Medulla oblongata (tissue), 1 donor: ENCODE measurements at regions not wholly inside any gene's neighbourhood (a gene's known extent, or its start where the extent isn't known, plus 50 kb on each side); places are given as distances from the start of the nearest gene placed in this dataset.

Source experiments
- DNase-seq: peaks from one replicate; pipeline ENCODE4 v3.0.0-alpha.2; 2015; ENCODE audit errors: extremely low spot score

DNA sequence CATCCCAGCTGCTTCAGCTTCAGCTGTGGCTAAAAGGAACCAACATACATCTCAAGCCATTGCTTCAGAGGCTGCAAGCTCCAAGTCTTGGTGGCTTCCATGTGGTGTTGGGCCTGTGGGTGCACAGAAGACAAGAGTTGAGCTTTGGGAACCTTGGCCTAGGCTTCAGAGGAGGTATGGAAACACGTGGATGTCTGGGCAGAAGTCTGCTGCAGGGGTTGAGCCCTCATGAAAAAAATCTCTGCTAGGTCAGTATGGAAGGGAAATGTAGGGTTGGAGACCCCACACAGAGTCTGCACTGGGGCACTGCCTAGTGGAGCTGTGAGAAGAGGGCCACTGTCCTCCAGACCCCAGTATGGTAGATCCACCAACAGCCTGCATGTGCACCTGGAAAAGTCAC is 279.3 kb downstream of the MZT1 start:
- DNase-seq = no peak

DNA sequence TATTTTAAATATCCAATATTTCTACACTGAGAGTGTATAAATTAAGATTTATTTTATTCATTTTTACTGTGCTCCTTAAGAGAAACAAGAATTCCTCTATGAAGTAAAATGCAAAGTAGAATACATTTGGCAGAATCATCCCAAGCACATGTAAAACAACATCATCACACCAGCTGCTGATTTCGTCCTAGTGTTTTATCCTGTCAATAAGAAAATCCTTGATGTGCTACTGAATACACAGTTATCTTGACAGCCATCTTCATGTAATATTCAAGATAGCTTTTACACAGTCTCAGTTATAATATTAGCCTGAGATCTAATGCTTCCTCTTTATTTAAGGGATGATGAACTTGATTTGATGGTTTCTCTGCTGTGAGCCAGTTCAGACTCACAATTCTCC is 282.4 kb downstream of the MZT1 start:
- no peak for DNase-seq

GRCh38 chr13:72437458-72437857 is 290.0 kb downstream of the MZT1 start:
- no peak for DNase-seq

DNA sequence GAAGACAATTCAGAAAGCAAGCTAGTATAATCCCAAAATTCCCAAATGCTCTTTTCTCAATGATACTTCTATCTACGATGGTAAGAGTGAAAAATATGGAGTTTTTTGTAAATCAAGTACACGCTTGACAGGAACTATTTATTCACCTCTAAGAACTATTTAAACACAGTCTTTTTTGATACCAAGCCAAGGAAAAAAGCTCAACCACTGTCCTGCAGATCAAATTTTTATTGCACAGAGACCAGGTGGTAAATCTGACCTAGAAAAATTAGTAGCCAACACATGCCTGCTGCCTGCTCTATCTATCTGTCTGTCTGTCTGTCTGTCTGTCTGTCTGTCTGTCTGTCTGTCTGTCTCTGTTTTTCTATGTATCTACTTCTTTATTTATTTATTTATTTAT is 292.2 kb downstream of the MZT1 start:
- no peak for DNase-seq

DNA sequence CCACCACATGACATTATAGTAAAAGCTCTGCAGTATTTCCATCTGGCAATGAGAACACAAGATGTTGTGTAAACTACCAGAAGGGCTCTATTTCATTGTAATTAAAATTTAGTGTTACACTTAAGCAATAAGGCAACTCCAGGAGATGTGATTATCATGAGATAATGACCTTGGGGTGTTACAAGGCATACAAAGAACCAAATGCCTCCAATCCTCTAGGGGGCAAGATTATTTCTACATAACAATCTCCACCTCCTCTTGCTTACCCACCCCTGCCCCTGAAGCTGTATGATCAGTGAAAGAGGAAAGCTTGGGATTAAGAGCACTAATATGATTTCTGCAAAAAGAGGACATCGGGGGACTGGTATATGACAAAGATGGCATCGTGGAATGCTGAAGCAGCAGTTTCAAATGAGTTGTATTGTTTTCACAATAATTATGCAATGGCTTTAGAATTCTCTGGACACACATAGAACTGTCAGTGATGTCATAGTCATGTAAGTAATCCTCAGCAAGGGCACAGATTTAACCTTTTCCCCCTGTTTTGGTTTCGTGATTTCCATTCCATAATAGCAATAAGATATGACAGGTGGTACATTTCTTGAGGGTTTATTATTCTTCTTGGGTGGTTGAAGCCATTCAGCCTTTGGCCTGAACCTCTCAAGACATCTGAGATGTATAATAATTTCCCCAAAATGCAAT is 295.3 kb downstream of the MZT1 start:
- no peak for DNase-seq

GRCh38 chr13:72430923-72431322 is 296.5 kb downstream of the MZT1 start:
- no peak for DNase-seq

DNA sequence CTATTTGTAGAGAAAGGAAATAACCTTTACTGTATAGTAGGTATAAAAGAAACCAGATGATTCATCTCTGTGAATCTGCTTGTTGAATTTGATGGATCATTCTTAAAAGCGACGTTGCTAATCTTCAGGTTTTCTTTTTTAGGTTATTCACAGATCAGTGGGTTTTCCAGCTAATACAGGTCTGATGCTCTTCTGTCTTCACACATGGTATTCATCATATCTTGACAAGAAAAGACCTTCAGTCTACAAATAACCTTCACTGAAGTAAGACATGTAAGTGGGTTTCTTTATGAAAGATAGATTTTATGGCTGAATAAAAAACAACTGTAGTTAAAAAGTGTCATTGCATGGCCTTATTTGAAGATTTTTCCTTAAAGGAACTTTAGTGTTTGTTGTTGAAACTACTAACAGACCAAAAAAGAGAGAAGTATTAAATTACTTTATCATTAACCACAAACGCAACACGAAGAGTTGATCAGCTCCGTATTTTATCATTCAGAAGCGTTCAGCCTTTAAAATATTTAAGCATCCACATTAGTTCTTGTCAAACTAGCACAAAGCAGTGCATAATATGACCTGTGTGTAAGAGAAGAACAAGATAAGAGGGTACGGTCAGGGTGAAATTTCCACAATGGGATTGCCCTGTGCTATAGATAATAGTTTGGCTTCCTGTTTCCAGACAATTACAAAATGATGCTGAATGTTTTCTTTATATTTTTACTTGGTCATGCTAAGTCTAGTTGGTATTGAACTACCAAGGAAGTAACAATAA is 299.5 kb downstream of the MZT1 start:
- DNase-seq = no peak

DNA sequence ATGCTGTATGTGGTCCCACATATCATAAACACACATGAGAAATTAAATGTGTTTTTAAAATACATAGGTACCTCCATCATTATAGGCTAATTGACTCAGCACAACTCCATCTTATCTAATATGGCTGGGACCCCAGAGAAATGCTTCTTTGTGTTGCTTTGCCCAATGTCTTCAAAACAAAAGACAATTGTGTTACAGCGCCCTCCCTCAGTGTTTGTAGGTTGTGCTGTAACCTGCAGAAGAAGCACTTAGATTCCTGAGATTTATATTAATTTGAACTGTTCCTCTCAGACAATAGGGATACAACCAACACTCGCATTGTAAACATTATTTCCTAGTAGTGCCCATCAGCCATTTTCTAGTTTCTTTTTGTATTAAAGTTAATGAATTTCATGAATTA is 303.4 kb downstream of the MZT1 start:
- no peak for DNase-seq

DNA sequence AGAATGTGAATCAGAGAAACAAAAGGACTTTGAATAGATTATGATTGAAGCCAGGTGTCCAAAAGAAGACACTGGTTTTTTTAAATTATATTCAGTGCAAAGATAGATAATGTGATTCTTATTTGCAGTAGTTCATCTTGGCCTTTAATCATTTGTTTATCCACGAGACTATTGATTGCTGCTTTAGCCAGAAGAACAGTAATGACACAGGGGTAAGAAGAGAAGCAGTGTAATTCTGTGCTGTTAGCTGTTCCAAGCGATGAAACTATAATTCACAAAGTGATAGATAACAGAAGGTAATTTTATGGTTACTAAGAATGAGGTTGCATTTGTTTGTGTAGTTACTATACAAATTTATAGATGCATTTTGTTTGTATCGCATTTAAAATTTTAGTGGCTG is 311.6 kb downstream of the MZT1 start:
- DNase-seq = no peak

GRCh38 chr13:72412481-72412880 is 314.9 kb downstream of the MZT1 start:
- DNase-seq = no peak

DNA sequence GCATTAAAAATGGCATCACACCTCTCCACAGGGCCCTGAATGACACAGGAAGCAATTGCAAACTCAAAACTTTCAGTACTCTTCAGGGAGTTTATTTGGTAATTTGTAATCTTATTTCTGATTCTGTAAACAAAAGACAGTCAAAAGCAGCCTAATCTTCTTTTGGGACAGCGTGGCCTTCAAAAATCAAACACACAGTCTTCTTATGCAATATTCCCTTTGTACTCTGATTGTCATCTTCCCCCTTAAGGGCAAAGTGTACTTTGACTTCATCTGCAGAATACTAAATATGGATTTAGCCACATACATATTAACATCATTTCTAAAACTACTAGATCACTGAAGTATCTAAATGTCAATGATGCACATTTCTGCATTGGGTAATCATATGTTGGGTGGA is 322.0 kb downstream of the MZT1 start:
- no peak for DNase-seq

DNA sequence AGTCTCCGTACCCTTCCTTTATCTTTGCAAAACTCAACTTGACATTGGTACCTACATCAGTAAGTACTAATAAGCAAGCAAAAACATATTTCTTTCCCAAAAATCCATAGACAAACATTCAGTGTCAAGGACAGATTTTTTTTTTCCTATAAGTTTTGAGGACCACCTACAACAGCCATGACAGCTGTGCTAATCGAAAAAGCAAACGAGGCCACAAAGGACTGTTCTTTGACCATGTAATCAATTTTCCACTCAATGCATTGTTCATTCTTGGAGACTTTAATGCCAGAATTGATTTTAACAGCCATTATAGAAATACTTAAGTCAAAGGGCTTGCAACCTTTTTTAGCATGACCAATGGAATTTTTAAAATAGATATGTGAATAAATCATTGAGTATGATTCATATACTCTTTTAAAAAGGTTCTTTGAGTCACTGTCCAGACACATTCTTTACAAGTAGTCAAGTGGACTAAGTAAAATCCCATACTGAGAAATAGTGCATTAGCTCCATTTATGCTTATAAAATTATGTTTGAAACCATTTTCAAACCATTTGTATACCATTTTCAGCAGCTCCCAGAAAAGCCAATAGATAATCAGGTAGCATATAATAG is 323.9 kb downstream of the MZT1 start:
- no peak for DNase-seq

DNA sequence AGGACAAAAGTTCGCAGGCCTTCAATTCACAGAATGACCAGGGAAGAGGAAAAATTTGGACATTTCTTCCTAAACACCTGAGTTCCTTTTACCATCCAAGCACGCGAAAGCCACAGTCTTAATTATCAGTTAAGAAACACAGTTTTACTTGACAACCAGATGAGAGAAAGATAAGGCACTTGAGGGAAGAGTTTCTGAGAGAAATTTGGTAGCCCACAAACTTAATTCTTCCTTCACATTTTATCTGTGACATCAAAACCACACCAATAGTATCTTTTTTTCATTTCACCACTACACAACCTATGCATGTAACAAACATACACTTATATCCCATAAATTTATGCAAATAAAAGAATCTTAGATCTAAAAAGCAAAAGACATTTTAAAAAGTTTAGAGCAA is 326.6 kb downstream of the MZT1 start:
- DNase-seq = no peak

DNA sequence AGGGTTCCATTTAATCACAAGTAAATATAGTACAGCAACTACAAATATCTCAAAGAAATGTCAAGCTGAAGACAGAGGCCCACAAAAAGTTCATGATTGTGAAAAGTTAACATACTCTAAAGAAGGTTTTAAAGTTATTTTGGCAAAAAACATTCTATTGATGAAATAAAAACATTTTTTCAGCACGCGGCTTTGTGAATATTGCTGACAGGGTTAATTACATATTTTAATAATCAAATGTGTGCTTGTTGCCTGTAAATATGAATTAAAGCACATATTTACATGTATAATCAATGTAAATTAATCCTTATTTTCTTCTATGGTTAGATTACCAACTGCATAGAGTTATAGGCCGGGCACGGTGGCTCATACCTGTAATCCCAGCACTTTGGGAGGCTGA is 328.1 kb downstream of the MZT1 start:
- no peak for DNase-seq

- no peak for DNase-seq
These were observed 330.2 kb downstream of the MZT1 start for GRCh38 chr13:72397265-72397664.

DNA sequence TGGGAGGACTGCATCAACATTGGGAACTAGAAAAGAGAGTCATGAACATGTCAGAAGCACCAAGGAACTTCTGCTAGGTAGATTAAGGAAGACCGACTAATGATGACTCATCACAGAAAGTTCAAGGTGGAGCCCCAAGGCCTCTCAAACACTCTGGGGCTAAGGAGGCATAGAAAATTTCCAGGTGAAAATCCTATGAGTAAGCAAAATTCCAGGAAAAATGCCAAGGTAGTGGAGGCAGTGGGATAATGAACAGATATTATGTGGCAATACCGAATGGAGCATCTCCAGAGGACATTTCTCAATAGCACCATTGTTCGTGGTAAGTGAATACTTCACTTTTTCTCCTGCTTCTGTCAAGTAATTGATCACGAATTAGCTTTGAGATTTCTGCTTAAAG is 336.5 kb downstream of the MZT1 start:
- no peak for DNase-seq

- DNase-seq = no peak
These were observed 341.2 kb downstream of the MZT1 start for GRCh38 chr13:72386138-72386684.

- DNase-seq = no peak
These were observed 342.6 kb downstream of the MZT1 start for GRCh38 chr13:72384879-72385278.

DNA sequence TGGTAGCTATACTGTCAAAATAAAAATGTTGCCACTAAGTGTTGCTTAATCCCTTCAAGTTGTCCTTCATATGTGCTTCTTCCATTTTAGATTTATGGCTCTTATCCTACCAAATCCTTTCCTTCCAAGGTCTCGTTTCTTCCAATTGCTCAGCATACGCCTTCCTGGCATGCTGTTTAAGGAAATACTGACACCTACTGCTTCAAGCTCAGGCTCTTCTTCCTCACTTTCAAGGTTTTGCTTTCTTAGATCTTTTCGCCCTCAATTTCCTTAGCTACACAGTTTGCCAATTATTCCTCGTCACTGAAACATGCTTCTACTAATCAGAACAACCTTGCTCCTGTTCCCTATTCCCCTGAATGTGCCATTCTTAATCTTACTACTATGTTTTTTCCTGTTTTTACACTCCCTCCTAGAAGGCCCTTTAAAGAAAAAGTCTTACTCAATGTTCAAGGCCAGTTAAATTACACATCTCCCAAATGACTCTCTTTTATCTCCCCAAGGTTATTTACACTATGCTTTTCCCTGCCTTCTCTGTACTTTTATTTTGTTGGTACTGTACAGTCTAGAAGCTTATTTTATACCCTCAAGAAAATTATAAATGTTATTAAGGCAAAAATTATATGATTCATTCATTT is 343.1 kb downstream of the MZT1 start:
- DNase-seq = peak; percentile 14

DNA sequence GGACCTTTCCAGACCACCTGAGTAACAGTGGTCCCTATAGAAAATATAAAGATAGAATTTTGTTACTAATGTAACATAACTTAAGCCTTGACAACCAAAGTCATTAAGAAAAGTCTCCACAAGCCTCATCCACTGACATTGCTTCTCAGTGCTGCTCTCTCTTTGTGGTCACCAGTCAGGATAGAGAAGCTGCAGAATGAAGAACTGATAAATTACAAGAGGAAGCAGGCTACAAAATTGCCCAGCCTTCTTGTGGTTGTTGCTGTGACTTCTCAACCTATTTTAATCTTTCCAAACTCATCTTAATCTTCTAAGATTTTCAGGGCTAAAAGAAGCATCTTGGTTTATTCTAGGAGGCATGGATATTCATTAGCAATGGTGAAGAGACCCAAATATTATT is 343.8 kb downstream of the MZT1 start:
- DNase-seq = peak; percentile 27

DNA sequence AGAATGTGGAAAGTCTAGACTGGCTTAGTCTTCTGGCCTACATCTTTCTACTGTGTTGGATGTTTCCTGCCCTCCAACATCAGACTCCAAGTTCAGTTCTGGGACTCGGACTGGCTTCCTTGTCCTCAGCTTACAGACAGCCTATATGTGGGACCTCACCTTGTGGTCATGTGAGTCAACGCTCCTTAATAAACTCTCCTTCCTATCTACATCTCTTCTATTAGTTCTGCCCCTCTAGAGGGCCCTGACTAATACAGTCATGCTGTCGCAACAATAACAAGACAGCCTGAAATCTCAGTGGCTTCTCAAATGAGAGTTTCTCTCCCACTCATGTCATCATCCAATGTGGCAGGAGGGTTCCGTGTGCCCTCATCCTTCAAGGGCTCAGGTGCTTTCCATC is 347.8 kb downstream of the MZT1 start:
- no peak for DNase-seq

DNA sequence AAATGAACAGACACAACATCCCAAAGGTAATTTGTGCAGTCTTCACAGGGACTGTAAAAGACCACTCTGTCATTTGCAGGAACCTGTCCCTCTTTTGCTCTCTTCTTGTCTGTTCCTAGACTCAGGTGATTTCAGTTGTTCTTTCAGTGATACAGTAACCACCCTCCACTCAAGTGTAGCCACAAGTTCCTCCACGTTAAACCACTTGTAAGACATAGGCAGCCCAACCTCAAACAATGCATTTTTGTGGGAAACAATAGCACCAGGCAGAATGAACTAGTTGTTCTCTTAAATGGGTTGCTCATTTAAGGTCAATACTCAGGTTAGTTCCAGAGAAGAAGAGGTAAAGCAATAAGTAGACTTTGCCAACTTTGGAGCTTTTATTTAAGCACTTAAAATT is 359.4 kb downstream of the MZT1 start:
- no peak for DNase-seq
